ENCODE measurements at regions not wholly inside any gene's neighbourhood (a gene's known extent, or its start where the extent isn't known, plus 50 kb on each side); places are given as distances from the start of the nearest gene placed in this dataset.
A peak's percentile ranks its signal among the peaks of the same experiment; 100 is the strongest.
"Not testable (repeated sequence)": the region's sequence is repeated elsewhere in the genome, so short reads cannot be mapped to it uniquely, and the experiment has no call there.

DNA sequence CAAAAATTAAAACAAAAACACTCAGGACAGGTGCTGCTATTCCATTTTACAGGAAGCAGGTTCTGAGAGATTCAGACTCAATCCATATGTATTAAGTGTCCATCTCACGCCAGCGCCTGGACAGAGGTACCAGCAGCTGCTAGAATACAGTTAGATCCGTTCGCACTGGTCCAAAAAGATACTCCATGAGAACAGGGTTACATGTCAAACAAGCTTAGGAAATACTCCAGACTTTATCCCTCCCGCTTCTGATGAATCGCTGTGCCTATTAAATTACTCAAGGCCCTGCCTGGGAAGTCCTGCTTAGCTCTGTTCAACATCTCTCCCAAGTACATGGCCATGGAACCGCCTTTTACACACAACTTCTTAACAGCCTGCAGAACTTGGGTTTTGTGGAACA, 50.2 kb upstream of the SLC35C1 start:
- no peak for DNase-seq

DNA sequence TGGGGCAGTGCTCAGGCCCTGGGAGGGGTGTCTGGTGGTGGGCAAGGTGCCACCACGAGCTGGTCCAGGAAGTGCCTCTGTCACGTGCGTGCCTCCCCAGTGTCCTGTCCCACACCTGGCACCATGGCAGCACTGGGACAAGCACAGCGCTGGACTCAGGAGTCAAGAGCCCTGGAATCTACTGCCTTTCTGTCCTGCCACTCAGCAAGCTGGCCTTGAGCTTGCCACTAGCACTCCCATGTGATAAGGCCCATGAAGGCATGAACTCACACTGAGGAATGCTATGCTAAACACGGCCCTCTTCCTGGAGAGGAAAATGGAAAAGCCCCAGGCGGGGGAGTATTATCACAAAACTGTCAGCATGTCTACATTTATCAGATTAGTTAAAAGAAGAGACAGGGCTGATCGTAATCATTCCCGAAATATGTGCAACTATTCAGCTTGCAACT, 50.7 kb upstream of the SLC35C1 start:
- no peak for DNase-seq

DNA sequence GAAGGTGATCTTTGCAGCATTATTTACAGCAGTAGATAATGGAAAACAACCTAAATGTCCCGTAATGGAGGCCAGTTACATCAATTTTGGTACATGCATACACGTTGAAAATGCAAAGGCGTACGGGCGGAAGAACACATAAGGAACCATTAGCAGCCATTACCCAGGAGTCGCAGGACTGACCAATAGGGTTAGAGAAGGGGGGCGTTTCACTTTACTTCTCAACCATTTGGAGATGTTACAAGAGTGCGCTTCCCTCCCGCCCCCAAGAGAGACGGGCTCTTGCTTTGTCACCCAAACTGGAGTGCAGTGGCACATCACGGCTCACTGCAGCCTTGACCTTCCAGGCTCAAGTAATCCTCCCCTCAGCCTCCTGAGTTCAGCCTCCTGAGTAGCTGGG, 52.8 kb upstream of the SLC35C1 start:
- no peak for DNase-seq

DNA sequence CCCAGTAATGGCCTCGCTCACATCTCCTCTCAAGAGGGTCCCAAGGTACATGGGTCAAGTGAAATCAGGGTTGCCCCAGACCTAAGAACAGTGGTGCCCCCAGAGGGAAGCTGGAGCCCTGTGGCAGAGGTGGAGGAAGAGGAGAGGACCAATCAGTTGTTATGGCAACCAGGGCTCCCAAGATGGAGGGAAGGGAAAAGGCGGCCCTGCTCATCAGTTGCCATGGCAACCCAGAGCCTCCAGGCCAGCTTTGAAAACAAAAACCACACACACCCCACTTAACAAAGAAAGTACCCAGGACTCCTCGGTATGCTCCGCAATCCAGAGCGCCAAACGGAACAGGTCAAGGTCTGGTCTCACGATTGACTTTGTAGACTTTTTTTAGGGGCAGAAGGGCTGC, 53.5 kb upstream of the SLC35C1 start:
- DNase-seq, result no peak

DNA sequence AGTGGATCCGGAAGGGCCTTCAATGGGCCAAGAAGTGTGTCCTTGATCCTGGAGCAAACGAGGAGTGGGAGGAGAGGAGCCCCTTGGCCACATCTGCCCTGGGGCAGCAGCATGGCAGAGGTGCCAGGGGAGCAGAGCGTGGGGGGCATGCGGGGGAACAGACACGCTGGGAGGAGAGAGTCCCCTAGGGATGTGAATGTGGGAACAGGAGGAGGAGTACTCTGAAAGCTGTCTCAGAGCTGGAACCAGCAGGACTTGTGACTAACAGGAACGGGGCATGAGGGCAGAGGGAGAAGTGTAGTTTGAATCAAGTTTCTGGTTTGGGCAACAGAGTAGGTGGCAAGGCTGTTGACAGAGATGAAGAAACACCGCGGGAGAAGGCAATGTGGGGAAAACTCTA, 54.5 kb upstream of the SLC35C1 start:
- no peak for DNase-seq

DNA sequence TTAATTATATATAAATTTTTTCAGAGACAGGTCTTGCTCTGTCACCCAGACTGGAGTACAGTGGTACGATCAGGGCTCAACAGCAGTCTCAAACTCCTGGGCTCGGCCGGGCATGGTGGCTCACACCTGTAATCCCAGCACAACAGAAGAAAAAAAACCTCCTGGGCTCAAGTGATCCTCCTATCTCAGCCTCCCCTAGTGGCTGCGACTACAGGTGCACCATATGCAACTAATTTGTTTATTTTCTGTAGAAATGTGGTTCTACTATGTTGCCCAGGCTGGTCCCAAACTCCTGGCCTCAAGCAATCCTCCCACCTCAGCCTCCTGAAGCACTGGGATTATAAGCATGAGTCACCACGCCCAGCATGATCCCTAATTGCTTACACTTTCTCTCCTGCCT, 56.1 kb upstream of the SLC35C1 start:
- no peak for DNase-seq

DNA sequence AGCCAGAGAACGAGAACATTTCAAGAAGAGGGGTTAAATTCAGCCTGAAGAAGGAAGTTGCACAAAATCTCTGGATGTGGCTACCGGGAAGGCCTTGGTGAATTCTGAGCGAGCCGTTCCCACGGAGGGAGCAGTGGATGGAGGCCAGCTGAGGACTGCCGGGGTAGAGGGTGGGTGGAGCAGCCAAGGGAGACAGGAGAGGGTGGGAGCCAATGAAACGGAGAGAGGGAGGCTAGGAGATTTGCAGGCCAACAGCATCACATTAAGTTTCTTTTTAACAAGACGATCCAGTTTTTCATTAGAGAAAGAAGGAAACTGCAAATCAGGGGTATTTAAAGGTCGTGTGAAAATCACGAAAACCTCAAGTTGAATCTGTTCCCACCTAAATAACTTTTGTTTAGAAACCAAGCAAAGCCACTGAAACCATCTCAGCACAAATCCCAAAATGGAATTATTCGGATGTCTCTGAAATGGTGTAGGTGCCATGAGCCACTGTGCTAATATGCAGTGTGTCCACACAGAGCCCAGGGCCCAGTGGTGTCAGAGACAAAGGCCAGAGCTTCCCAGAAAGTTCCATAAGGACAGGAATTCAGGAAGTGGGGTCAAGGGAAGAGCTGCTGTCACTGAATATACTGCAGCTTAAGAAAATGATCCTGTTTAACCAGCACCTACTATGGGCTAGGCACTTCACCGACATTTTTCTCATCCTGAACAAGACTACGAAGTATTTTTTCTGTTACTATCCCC, 59.7 kb upstream of the SLC35C1 start:
- DNase-seq, result no peak

DNA sequence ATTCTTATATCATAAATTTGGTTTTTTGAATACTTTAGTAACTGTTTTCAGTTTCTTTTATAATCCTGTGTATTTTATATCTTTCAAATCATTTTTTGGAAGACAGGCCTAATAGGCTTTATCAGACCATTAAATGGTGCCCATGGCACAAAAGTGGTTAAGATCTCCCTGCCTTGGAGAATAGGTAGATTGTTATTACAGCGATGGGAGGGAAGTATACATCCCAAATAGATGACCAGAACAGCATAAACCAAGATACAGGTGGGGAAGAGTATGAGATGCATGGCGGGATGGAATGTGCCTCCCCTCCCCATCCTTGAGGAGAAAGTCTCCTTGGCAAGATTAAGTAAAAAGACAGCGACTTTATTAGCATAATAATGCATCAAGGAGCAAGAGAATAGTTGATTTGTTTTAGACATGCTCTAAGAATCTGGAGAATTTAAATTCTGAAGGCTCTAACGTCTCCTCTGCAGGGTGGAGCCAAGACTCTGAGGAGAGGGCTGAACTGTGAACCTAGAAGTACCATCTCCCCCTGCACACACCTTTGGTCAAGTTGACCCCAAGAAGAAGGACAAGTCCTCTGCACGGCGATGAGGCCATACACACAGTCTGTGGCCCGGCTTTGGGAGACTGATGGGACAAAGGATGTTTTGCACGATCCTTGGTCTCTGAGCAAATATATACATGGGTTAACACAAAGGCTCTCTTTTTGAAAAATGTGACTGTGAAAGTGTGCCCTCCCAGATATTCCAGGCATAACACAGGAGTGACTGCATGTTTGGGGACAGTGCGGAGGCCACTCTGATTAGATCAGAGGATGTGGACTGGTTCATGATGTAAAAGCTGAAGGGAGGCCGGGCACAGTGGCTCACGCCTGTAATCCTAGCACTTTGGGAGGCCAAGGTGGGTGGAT, 61.1 kb upstream of the SLC35C1 start:
- DNase-seq, result no peak

DNA sequence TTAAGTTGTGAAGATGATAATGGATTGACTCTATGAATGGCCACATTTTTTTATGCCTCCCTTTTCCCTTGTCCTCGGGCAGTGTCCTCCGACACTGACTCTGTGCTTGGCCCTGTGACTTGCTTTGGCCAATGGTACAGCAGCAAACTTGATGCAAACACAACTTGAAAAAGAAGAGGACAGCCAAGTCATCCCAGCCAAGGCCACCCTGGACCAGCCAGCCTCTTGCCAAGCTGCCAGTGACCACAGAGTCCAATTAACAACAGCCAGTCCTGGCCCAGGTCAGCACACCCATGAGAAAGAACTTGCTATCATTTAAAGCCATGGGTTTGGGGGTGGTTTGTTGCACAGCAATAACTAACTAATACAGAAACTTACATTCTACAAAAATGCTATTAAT, 63.4 kb upstream of the SLC35C1 start:
- DNase-seq, result no peak

DNA sequence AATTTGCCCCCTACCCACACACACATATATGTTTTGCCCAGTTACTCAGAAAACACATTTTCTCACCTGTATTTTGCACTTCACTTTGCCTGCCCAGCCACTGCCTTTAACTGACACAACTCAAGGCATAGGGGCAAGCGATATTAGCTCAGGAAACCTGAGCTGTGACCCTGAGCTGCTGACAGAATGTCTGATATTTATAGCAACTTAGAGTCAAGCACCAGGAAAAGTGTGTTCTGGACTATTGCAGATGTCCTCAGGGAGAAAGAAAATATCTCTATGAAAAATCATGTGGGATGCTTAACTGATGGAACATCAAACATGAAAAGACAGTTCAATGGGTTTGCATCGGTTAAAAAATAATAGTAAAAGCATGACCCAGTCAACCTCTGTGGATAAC, 63.9 kb upstream of the SLC35C1 start:
- no peak for DNase-seq

DNA sequence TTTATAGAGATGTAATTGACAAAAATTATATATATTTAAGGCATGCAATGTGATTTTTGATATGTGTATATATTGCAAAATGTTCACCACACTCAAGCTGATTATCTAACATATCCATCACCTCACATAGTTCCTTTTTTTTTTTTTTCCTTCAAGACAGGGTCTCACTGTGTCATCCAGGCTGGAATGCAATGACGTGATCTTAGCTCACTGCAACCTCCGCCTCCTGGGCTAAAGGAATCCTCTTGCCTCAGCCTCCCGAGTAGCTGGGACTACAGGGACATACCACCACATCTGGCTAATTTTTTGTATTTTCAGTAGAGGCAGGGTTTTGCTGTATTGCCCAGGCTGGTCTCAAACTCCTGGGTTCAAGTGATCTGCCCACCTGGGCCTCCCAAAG, 65.1 kb upstream of the SLC35C1 start:
- DNase-seq, result no peak

DNA sequence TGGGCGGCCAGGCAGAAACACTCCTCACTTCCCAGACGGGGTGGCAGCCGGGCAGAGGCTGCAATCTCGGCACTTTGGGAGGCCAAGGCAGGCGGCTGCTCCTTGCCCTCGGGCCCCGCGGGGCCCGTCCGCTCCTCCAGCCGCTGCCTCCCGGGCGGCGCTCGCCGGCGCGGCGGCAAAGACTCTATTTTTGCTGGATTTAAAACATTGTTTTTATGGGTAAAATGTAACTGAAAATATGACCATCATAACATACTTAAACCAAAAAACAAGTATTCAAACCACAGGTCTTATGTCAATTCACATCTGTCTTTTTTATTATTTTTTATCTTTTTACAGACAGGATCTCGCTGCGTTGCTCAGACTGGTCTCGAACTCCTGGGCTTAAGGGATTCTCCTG, 65.9 kb upstream of the SLC35C1 start:
- DNase-seq, result not testable (repeated sequence)

DNA sequence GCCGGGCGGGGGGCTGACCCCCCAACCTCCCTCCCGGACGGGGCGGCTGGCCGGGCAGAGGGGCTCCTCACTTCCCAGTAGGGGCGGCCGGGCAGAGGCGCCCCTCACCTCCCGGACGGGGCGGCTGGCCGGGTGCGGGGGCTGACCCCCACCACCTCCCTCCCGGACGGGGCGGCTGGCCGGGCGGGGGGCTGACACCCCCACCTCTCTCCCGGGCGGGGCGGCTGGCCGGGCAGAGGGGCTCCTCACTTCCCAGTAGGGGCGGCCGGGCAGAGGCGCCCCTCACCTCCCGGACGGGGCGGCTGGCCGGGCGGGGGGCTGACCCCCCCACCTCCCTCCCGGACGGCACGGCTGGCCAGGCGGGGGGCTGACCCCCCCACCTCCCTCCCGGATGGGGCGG, 66.8 kb upstream of the SLC35C1 start:
- DNase-seq, result not testable (repeated sequence)

DNA sequence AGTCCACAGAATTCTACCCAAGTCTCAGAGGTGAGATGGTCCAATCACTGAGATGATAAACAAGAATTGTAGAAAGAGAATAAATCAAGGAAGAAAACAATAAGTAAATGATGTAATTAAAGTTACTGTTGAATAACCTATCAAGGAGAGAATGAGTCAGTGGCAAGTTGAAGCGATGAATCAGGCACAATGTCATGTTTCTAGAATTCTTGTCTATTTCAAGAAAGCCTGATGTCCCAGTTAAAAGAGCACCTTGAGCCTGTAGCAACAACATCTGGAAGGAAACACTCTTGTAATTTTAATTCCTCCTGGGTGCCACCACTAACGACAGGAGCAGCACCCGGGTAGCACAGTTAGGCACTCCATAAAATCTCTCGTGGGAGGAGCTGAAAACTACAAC, 67.9 kb upstream of the SLC35C1 start:
- no peak for DNase-seq

DNA sequence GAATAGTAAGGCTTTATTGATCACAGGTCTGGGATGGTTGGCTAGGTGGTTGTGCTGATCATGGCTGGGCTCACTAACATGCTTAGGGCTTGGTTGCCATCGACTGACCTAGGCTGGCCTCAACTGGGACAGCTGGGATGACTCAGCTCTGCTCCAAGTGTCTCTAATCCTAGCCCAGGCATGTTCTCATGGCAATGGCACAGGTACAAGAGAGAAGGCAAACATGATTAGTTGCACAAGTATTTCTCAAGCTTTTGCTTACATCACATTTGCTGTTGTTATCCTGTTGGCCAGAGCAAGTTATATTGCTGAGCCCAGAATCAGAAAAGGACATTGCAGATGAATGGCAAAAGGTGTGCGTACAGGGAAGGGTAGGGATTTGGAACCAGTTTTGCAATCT, 68.5 kb upstream of the SLC35C1 start:
- peak; percentile 16 for DNase-seq

DNA sequence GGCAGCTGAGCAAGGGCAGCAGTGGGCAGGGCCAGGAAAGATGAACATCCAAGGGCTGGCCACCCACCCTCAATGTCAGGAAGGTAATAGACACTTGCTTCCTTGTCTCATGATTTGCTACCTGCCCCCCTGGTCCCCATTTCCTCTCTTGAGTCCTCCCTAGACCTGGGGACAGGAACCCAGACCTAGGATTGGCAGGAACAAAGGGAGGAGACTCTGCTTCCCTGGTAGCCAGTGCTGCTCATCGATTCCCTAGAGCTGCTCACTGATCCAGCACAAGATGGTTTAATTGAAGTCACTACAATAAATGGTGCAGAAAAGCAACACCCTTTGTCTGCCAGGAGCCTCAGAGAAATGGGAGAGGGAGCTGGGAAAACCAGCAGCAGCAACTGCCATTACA, 67.8 kb upstream of the CHST1 start:
- peak; percentile 56 for DNase-seq

DNA sequence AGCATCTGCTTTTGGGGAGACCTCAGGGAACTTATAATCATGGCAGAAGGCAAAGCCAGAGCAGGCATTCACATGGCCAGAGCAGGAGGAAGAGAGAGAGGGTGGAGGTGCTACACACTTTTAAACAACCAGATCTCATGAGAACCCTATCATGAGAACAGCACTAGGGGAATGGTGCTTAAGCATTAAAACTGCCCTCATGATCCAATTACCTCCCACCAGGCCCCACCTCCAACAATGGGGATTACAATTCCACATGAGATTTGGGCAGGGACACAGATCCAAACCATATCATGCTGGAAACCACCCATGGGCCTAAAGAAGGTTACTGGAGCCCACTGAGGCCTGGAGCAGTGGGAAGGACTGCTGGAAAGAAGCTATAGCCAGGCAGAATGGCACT, 66.9 kb upstream of the CHST1 start:
- no peak for DNase-seq

DNA sequence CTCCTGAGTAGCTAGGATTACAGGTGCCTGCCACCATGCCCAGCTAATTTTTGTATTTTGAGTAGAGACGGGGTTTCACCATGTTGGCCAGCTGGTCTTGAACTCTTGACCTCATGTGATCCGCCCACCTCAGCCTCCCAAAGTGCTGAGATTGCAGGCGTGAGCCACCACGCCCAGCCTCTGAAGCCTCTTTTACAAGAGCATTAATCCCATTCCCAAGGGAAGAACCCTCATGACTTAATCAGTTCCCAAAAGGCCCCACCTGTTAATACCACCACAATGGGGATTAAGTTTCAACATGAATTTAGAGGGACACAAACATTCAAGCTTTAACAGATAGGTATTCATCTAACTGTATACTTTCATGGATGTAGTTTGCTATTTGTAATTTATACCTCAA, 65.7 kb upstream of the CHST1 start:
- peak; percentile 77 for DNase-seq

DNA sequence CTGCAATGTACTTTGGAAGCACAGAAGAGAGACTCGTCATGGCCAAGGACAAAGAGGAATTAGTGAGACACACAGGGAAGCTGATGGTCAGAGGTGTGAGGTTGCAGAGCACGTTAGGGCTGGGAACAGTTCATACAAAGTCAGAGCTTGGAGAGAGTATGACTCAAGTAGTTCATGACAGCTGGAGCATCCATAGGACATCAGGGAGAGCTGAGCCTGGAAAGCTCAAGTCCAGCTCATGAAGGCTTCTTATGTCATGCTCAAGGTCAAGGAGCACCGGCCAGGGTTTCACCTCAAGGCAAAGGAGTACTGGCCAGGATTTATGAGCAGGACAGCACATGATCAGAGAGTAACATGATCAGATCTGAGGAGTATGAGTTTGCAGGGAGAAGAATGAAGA, 64.6 kb upstream of the CHST1 start:
- no peak for DNase-seq

DNA sequence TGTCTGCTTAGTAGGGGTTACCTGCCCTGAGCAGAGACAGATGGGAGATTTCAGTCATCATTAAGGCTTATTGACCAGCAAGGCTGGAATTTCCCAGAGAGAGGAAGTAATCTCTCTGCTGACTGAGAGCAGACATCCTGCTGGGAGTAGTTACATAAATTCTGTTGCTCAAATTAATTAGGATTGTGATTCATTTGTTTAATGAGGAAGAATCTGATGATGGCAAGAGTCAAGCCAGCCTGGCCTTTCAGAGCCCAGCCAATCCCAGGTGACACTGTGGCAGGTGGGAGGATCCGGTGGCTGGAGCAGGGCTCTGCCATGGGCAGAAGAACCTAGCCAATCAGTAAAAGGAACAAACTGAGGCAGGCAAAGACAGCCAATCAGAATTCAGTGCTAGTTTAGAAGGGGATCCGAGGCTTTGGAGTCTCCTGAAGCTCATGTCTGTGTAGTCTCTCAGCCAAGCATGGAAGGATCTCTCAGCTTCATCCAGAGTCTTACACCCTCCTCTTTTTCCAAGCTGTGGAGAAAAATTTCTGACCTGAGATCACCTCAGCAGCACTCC, 61.2 kb upstream of the CHST1 start:
- DNase-seq, result no peak

DNA sequence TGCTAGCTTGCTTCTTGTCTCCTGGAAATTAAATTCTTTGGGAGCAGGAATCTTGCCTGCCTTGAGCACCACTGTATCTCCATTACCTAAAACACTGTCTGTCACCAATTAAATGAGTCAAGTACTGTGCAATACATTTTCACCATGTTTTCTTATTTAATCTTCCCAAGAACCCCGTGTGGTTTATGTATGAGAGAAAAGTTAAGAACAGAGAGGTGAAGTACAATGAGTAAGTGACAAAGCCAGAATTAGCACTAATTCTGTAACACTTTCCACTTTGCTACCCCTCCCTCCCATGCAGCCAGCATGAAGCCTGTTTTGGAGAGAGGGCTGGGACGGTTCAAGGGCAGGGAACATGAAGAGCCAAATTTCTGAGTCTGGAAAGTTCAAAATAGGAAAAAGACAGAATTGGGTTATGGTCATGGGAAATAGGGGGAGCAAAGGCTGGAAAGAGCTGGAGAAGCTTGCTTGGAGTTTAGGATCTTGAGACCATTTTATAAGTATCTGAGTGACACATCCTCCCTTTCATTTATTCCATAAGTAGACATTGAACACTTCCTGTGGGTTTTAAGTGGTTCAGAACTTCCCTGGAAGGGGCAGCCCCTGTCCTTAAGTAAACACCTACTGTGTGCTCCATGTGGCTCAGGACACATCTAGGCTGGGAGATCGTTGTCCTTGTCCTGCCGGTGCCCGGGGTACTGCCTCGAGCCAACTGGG, 60.5 kb upstream of the CHST1 start:
- DNase-seq, result no peak

DNA sequence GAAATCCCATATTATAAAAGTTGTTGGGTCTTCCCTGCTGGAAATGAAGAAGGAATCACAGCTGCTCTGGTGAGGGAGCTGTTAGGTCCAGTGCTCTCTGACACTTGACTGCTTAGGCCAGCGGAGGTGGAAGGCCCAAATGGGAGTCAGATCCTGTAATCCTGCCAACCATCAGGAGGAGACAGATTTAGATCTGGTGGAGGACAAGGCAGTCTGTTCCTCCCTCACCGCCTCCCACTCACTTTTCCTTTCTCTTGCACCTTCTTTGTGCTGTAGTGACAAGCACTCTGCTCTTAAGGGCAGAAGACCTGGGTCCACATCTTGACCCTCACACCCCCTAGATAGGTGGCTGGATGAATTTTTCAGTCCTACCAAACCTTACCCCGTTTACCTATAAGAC, 59.7 kb upstream of the CHST1 start:
- DNase-seq, result no peak

DNA sequence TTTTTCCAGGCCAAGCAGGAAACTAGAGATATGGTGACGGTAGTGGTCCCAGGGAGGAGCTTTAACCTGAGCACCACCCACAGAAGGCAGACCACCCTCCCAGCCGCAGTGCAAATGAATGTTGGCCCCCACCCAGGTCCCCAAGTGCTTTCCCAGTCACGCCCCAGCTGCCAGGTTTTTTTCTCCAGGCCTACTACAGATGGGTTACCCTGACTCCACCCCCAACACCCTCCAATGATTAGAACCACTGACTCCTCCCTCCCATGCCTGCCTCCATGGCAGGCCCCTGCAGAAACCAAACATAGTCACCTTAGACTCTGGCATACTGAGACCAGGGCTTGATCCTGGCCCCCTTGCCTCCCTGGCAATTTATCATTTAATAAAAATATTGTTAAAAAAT, 58.7 kb upstream of the CHST1 start:
- DNase-seq, result peak; percentile 96
